Astrocyte (in vitro differentiated cells and primary cell): ENCODE measurements at regions not wholly inside any gene's neighbourhood (a gene's known extent, or its start where the extent isn't known, plus 50 kb on each side); places are given as distances from the start of the nearest gene placed in this dataset.

ENCODE experiments used
- DNase-seq: peaks from one replicate; pipeline ENCODE4 v3.0.0-alpha.2; 2010; ENCODE audit warnings: low read depth
- FAIRE-seq: peaks from 2 replicates; lab custom pipeline; 2011; peaks lifted over from hg19 to GRCh38; lab: Jason Lieb, UNC
- H2AFZ ChIP-seq: 2 replicates; pipeline ENCODE4 v1.6.0; 2012; ENCODE audit warnings: low read depth, low read length, inconsistent platforms
- H3K27ac ChIP-seq: 2 replicates; pipeline ENCODE4 v1.5.1; 2011; ENCODE audit warnings: low read depth, low read length, inconsistent platforms
- H3K27me3 ChIP-seq: 2 replicates; pipeline ENCODE4 v1.6.0; 2011; ENCODE audit warnings: low read length, inconsistent platforms; ENCODE audit not compliant: insufficient read depth
- H3K36me3 ChIP-seq: 2 replicates; pipeline ENCODE4 v1.5.1; 2011; ENCODE audit warnings: low read length, inconsistent platforms; ENCODE audit not compliant: insufficient read depth
- H3K4me1 ChIP-seq: 2 replicates; pipeline ENCODE4 v1.5.1; 2011; ENCODE audit warnings: low read length, inconsistent platforms; ENCODE audit not compliant: insufficient read depth
- H3K4me2 ChIP-seq: 2 replicates; pipeline ENCODE4 v1.6.0; 2012; ENCODE audit warnings: low read length, inconsistent platforms
- H3K4me3 ChIP-seq: 2 replicates; pipeline ENCODE4 v1.5.1; 2011; ENCODE audit warnings: low read depth, mild to moderate bottlenecking, low read length, inconsistent platforms; ENCODE audit not compliant: insufficient read depth
- H3K79me2 ChIP-seq: 2 replicates; pipeline ENCODE4 v1.6.0; 2012; ENCODE audit warnings: mild to moderate bottlenecking, low read length, inconsistent platforms; ENCODE audit not compliant: insufficient read depth
- H3K9ac ChIP-seq: 2 replicates; pipeline ENCODE4 v1.6.0; 2012; ENCODE audit warnings: mild to moderate bottlenecking, low read length, inconsistent platforms
- H3K9me3 ChIP-seq: 2 replicates; pipeline ENCODE4 v1.5.1; 2012; ENCODE audit warnings: low read depth, mild to moderate bottlenecking, low read length, inconsistent platforms; ENCODE audit not compliant: insufficient read depth
- H4K20me1 ChIP-seq: 2 replicates; pipeline ENCODE4 v1.6.0; 2012; ENCODE audit warnings: low read length, inconsistent platforms; ENCODE audit not compliant: insufficient read depth
- H3K27ac Mint-ChIP-seq: one replicate; pipeline ENCODE4 v1.8.0; 2021; ENCODE audit warnings: mild to moderate bottlenecking, mixed read lengths; ENCODE audit not compliant: unreplicated experiment
- H3K27me3 Mint-ChIP-seq: one replicate; pipeline ENCODE4 v1.8.0; 2021; ENCODE audit warnings: low read depth, mixed read lengths; ENCODE audit not compliant: unreplicated experiment
- H3K36me3 Mint-ChIP-seq: one replicate; pipeline ENCODE4 v1.8.0; 2021; ENCODE audit warnings: low read depth, mixed read lengths; ENCODE audit not compliant: unreplicated experiment
- H3K4me1 Mint-ChIP-seq: one replicate; pipeline ENCODE4 v1.8.0; 2021; ENCODE audit warnings: low read depth, mixed read lengths; ENCODE audit not compliant: unreplicated experiment
- H3K4me3 Mint-ChIP-seq: one replicate; pipeline ENCODE4 v1.8.0; 2021; ENCODE audit warnings: mild to moderate bottlenecking, moderate library complexity, mixed read lengths; ENCODE audit not compliant: unreplicated experiment
- H3K9me3 Mint-ChIP-seq: one replicate; pipeline ENCODE4 v1.8.0; 2021; ENCODE audit warnings: mild to moderate bottlenecking, mixed read lengths; ENCODE audit not compliant: unreplicated experiment
- CTCF ChIP-seq: IDR thresholded peaks from 2 replicates; pipeline ENCODE4 v1.5.1; 2011; ENCODE audit warnings: low read depth, mild to moderate bottlenecking, inconsistent platforms, low read length, moderate library complexity; ENCODE audit not compliant: insufficient read depth
- EZH2 ChIP-seq: IDR thresholded peaks from 2 replicates; pipeline ENCODE4 v1.6.1; 2012; ENCODE audit warnings: mild to moderate bottlenecking, low read length, inconsistent platforms; ENCODE audit not compliant: insufficient read depth

DNA sequence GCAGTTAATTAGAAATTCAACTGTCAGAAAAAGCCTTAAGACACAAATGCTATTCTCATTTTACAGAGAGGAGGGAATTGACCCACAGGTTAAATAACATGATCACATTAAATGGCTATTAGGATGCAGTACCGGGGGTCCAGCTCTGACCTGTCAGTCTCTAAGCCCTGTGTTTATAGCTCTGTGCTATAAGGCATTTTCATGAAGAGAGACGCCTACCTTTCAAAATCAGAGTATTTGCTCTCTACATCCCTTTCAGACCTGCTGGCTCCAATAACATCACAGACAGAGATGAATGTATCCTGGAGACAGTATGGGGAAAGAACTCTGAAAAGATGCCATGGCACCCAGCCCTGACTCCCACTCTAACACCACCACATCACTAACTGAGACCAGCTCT is 189.9 kb upstream of the PRSS58 start:
- H3K4me3 ChIP-seq: no peak overlapping the region
- peaks cover 3% of the 10 kb centered on the region for H3K4me1 ChIP-seq
- H3K36me3 ChIP-seq: no peaks in the 10 kb centered on the region
- H3K9ac ChIP-seq: no peak overlapping the region
- H3K4me2 ChIP-seq: no peak overlapping the region
- Mint-ChIP-seq H3K4me3 (no peak overlapping the region), H3K27me3 (no peaks in the 10 kb centered on the region), H3K36me3 (no peaks in the 10 kb centered on the region), H3K27ac (no peak overlapping the region), H3K4me1 (peaks cover 11% of the 10 kb centered on the region), H3K9me3 (no peaks in the 10 kb centered on the region)
- H3K79me2 ChIP-seq: no peaks in the 10 kb centered on the region
- H2AFZ ChIP-seq: no peak overlapping the region
- TF ChIP-seq CTCF: no peak
- no peak for TF ChIP-seq EZH2
- H3K27me3 ChIP-seq: no peaks in the 10 kb centered on the region
- FAIRE-seq (no peak), DNase-seq (no peak)
- H3K9me3 ChIP-seq: no peaks in the 10 kb centered on the region
- no peaks in the 10 kb centered on the region for H4K20me1 ChIP-seq
- H3K27ac ChIP-seq: no peak overlapping the region

DNA sequence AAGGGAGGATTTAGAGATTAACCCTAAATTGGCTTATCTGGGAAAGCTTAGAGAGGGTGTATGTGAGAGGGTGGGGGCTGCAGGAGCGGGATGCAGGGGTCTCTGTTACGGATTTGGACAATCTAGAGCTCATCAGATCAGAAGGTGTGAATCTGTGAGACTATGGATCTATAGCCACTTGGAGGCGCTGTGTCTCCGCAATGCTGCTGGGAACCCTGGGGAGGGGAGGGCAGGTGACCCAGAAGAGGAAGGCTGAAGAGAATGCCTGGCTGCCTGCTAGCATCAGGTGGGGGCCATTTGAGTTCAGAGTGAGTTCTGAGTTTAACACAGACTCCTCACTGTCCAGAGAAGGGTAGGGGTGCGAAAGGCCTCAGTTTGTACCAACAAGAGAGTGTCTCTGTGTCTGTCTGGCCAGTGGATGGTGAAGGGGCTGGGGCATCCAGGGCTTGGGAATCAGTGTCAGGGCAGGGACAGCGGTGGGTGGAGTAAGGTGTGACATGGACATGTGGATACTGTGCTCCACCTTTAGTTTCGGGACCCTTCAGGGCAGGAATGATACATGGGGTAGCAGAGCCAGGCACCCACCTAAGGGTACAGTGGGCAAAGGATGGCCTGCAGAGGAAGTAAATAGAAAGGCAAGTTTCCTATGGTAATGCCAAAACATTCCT is 187.3 kb upstream of the PRSS58 start:
- no peaks in the 10 kb centered on the region for H4K20me1 ChIP-seq
- Mint-ChIP-seq H3K9me3 (no peaks in the 10 kb centered on the region), H3K4me1 (peaks cover 29% of the 10 kb centered on the region), H3K4me3 (no peak overlapping the region), H3K27me3 (no peaks in the 10 kb centered on the region), H3K36me3 (no peaks in the 10 kb centered on the region), H3K27ac (no peak overlapping the region)
- TF ChIP-seq EZH2 (no peak), CTCF (no peak)
- no peak overlapping the region for H3K9ac ChIP-seq
- H3K27ac ChIP-seq: no peak overlapping the region
- no peaks in the 10 kb centered on the region for H3K27me3 ChIP-seq
- H3K9me3 ChIP-seq: no peaks in the 10 kb centered on the region
- FAIRE-seq (no peak), DNase-seq (no peak)
- H3K4me2 ChIP-seq: no peak overlapping the region
- H2AFZ ChIP-seq: no peak overlapping the region
- no peaks in the 10 kb centered on the region for H3K79me2 ChIP-seq
- H3K36me3 ChIP-seq: no peaks in the 10 kb centered on the region
- H3K4me1 ChIP-seq: peaks cover 16% of the 10 kb centered on the region
- H3K4me3 ChIP-seq: no peak overlapping the region
